Transverse colon (tissue), 3 donors: ENCODE measurements at regions not wholly inside any gene's neighbourhood (a gene's known extent, or its start where the extent isn't known, plus 50 kb on each side); places are given as distances from the start of the nearest gene placed in this dataset.

Experiments used
- POLR2A ChIP-seq: fragments of 450-650 bp; IDR thresholded peaks from one replicate; pipeline ENCODE4 v1.6.1; 2016; ENCODE audit warnings: antibody characterized with exemption, mild to moderate bottlenecking, moderate library complexity
- POLR2AphosphoS5 ChIP-seq, 3 donors: sonication (generic); formaldehyde crosslinking; IDR thresholded peaks; one replicate each; pipeline ENCODE4 v1.6.1; 2016; ENCODE audit warnings: antibody characterized with exemption in 3 of 3

DNA sequence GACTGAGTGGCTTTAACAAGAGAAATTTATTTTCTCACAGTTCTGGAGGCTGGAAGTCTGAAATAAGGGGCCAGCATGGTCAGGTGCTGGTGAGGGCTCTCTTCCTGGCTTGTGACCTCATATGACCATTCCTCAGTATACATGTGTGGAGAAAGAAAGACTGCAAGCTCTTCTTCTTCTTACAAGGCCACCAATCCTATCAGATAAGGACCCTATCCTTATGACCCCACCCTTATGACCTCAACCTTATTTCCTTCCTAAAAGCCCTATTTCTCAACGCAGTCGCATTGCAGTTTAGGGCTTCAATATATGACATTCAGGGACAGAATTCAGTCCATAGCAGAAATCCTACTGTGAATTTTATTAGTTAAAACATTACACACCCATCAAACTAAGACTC lies 124.4 kb upstream of the RAG2 start:
- TF ChIP-seq POLR2AphosphoS5 (IDR thresholded peaks at IDR 0.05) (no peak), POLR2A (no peak)
